ENCODE measurements at regions not wholly inside any gene's neighbourhood (a gene's known extent, or its start where the extent isn't known, plus 50 kb on each side); places are given as distances from the start of the nearest gene placed in this dataset.
A peak's percentile ranks its signal among the peaks of the same experiment; 100 is the strongest.

- no peak for DNase-seq (ENCODE audit: low spot score)
Measured at GRCh38 chr4:147054228-147054872, 108.7 kb upstream of the TTC29 start.

- DNase-seq (ENCODE audit: low spot score) = no peak
Measured at GRCh38 chr4:147056940-147057610, 111.4 kb upstream of the TTC29 start.

GRCh38 chr4:147057611-147058190 lies 112.0 kb upstream of the TTC29 start:
- DNase-seq (ENCODE audit: low spot score) = no peak

GRCh38 chr4:147059064-147059731 lies 113.5 kb upstream of the TTC29 start:
- DNase-seq (ENCODE audit: low spot score) = no peak

GRCh38 chr4:147060151-147060931 lies 114.7 kb upstream of the TTC29 start:
- no peak for DNase-seq (ENCODE audit: low spot score)

GRCh38 chr4:147064856-147065255 lies 119.2 kb upstream of the TTC29 start:
- DNase-seq (ENCODE audit: low spot score) = no peak

GRCh38 chr4:147068564-147068963 lies 122.9 kb upstream of the TTC29 start:
- DNase-seq (ENCODE audit: low spot score) = no peak

GRCh38 chr4:147071209-147071740 lies 125.6 kb upstream of the TTC29 start:
- no peak for DNase-seq (ENCODE audit: low spot score)

GRCh38 chr4:147076179-147076578 lies 130.5 kb upstream of the TTC29 start:
- no peak for DNase-seq (ENCODE audit: low spot score)

GRCh38 chr4:147076728-147077127 lies 131.1 kb upstream of the TTC29 start:
- no peak for DNase-seq (ENCODE audit: low spot score)

- DNase-seq (ENCODE audit: low spot score) = no peak
Measured at GRCh38 chr4:147078362-147078761, 132.7 kb upstream of the TTC29 start.

GRCh38 chr4:147078875-147079658 lies 133.4 kb upstream of the TTC29 start:
- no peak for DNase-seq (ENCODE audit: low spot score)

- no peak for DNase-seq (ENCODE audit: low spot score)
Measured at GRCh38 chr4:147084861-147085260, 139.2 kb upstream of the TTC29 start.

- DNase-seq (ENCODE audit: low spot score) = no peak
Measured at GRCh38 chr4:147085781-147086180, 140.1 kb upstream of the TTC29 start.

GRCh38 chr4:147088146-147088545 lies 142.5 kb upstream of the TTC29 start:
- DNase-seq (ENCODE audit: low spot score) = no peak

GRCh38 chr4:147090486-147090885 lies 144.8 kb upstream of the TTC29 start:
- DNase-seq (ENCODE audit: low spot score) = no peak

- DNase-seq (ENCODE audit: low spot score) = no peak
Measured at GRCh38 chr4:147093206-147093605, 147.5 kb upstream of the TTC29 start.

GRCh38 chr4:147094238-147094637 lies 148.6 kb upstream of the TTC29 start:
- DNase-seq (ENCODE audit: low spot score) = no peak

GRCh38 chr4:147096667-147097604 lies 151.3 kb upstream of the TTC29 start:
- DNase-seq (ENCODE audit: low spot score) = peak; percentile 29

GRCh38 chr4:147101678-147102077 lies 156.0 kb upstream of the TTC29 start:
- no peak for DNase-seq (ENCODE audit: low spot score)

Measured in CD4-positive, alpha-beta T cell treated with Interleukin-6 at 100 ng/mL for 8 hours (primary cell).